PC-3 (cell line): ENCODE measurements at regions not wholly inside any gene's neighbourhood (a gene's known extent, or its start where the extent isn't known, plus 50 kb on each side); places are given as distances from the start of the nearest gene placed in this dataset.

Source experiments
- ATAC-seq: fragments of 200-7000 bp; cut with Tn5 transposase; 2 replicates; pipeline ENCODE4 v1.9.1; 2020; ENCODE audit warnings: mild to moderate bottlenecking, moderate library complexity
- BruUV-seq: library from RNA; stranded (reverse); fragments of 400-500 nt; replicated peaks from 2 replicates; lab custom pipeline; 2021; lab: Mats Ljungman, UMichigan
- CTCF ChIA-PET: fragments of 300-600 bp; sonication (Branson Sonifier 250); formaldehyde crosslinking; loops from one replicate; lab custom pipeline; 2022; ENCODE audit warnings: antibody characterized with exemption; lab: Charles Lee
- POLR2A ChIA-PET: fragments of 300-600 bp; sonication (Branson Sonifier 250); formaldehyde crosslinking; loops from one replicate; lab custom pipeline; 2022; ENCODE audit warnings: antibody characterized with exemption; ENCODE audit not compliant: unreplicated experiment; lab: Charles Lee
- DNase-seq: peaks from one replicate; pipeline ENCODE4 v3.0.0-alpha.2; 2015
- H2AFZ ChIP-seq: fragments of 300-600 bp; sonication (generic); 2 replicates; pipeline ENCODE4 v1.6.0; 2016; ENCODE audit warnings: antibody characterized with exemption, low read length
- H3F3A ChIP-seq: fragments of 300-600 bp; sonication (generic); one replicate; pipeline ENCODE4 v1.6.0; 2017; ENCODE audit warnings: antibody characterized with exemption, low read length, control low read depth, mild to moderate bottlenecking; ENCODE audit not compliant: unreplicated experiment
- H3K27ac ChIP-seq: fragments of 300-600 bp; sonication (generic); 2 replicates; pipeline ENCODE4 v1.5.1; 2016; ENCODE audit warnings: mild to moderate bottlenecking, low read length
- H3K27me3 ChIP-seq: fragments of 300-600 bp; sonication (generic); 2 replicates; pipeline ENCODE4 v1.6.1; 2016; ENCODE audit warnings: low read length, mixed read lengths
- H3K36me3 ChIP-seq: fragments of 300-600 bp; sonication (generic); 2 replicates; pipeline ENCODE4 v1.6.1; 2016; ENCODE audit warnings: low read depth, mixed run types, low read length, mixed read lengths
- H3K4me1 ChIP-seq: fragments of 300-600 bp; sonication (generic); 2 replicates; pipeline ENCODE4 v1.5.1; 2016; ENCODE audit warnings: low read length; ENCODE audit not compliant: insufficient read depth
- H3K4me2 ChIP-seq: fragments of 300-600 bp; sonication (generic); 2 replicates; pipeline ENCODE4 v1.6.0; 2016; ENCODE audit warnings: low read length
- H3K4me3 ChIP-seq: fragments of 300-600 bp; sonication (generic); 2 replicates; pipeline ENCODE4 v1.5.1; 2016; ENCODE audit warnings: mild to moderate bottlenecking, low read length, mixed read lengths
- H3K79me2 ChIP-seq: fragments of 300-600 bp; sonication (generic); 2 replicates; pipeline ENCODE4 v1.6.1; 2017; ENCODE audit warnings: low read length, mixed read lengths
- H3K9ac ChIP-seq: fragments of 300-600 bp; sonication (generic); 2 replicates; pipeline ENCODE4 v1.6.0; 2016; ENCODE audit warnings: mild to moderate bottlenecking, low read length
- H3K9me2 ChIP-seq: fragments of 300-600 bp; sonication (generic); replicated peaks from 2 replicates; pipeline ENCODE4 v1.6.1; 2016; ENCODE audit warnings: mixed run types, low read length, mixed read lengths
- H3K9me3 ChIP-seq: fragments of 300-600 bp; sonication (generic); 2 replicates; pipeline ENCODE4 v1.6.1; 2016; ENCODE audit warnings: low read length, mixed read lengths
- H4K20me1 ChIP-seq: fragments of 300-600 bp; sonication (generic); 2 replicates; pipeline ENCODE4 v1.6.1; 2016; ENCODE audit warnings: low read length, mixed read lengths
- CTCF ChIP-seq: fragments of 300-600 bp; sonication (generic); conservative IDR thresholded peaks from 2 replicates; pipeline ENCODE4 v1.5.1; 2017; ENCODE audit warnings: antibody characterized with exemption, low read depth, mild to moderate bottlenecking, low read length
- EZH2 ChIP-seq: fragments of 300-600 bp; sonication (generic); IDR thresholded peaks from one replicate; pipeline ENCODE4 v1.6.1; 2017; ENCODE audit warnings: antibody characterized with exemption, mild to moderate bottlenecking, low read length; ENCODE audit not compliant: unreplicated experiment
- EZH2phosphoT487 ChIP-seq: fragments of 300-600 bp; sonication (generic); IDR thresholded peaks from 2 replicates; pipeline ENCODE4 v1.6.1; 2018; ENCODE audit warnings: mild to moderate bottlenecking, antibody characterized with exemption, low read length, borderline replicate concordance
- intact Hi-C: fragments of 100-400 bp; cut with micrococcal nuclease; formaldehyde crosslinking; loops from 2 replicates; pipeline ENCODE4 v1.9.0; 2023

- no peaks in the 10 kb centered on the region for H3K36me3 ChIP-seq
- intact Hi-C loops = no loop called here
- H4K20me1 ChIP-seq = no peaks in the 10 kb centered on the region
- BruUV-seq = no TSS peak
- ChIA-PET POLR2A (no interaction called here), CTCF (no interaction called here)
- H3K4me3 ChIP-seq = no peak overlapping the region
- ATAC-seq (no peak), DNase-seq (no peak)
- H3K27me3 ChIP-seq = no peaks in the 10 kb centered on the region
- H3K9me3 ChIP-seq = no peaks in the 10 kb centered on the region
- no peak overlapping the region for H3K4me2 ChIP-seq
- no peak overlapping the region for H3K27ac ChIP-seq
- H2AFZ ChIP-seq = no peak overlapping the region
- H3K79me2 ChIP-seq = no peaks in the 10 kb centered on the region
- H3F3A ChIP-seq = no peaks in the 10 kb centered on the region
- H3K4me1 ChIP-seq = no peaks in the 10 kb centered on the region
- H3K9me2 ChIP-seq = no peaks in the 10 kb centered on the region
- H3K9ac ChIP-seq = no peak overlapping the region
- TF ChIP-seq CTCF (no peak), EZH2phosphoT487 (no peak)
These were observed 108.0 kb upstream of the PLPP4 start for GRCh38 chr10:120349069-120349468.

GRCh38 chr10:120355425-120355824, 101.6 kb upstream of the PLPP4 start:
- ChIA-PET POLR2A (no interaction called here), CTCF (no interaction called here)
- Histone ChIP-seq H4K20me1 (no peaks in the 10 kb centered on the region), H3K9me3 (no peaks in the 10 kb centered on the region), H3F3A (no peaks in the 10 kb centered on the region), H2AFZ (no peak overlapping the region), H3K36me3 (no peaks in the 10 kb centered on the region), H3K9me2 (no peaks in the 10 kb centered on the region), H3K4me3 (no peak overlapping the region), H3K9ac (no peak overlapping the region), H3K27ac (no peak overlapping the region), H3K79me2 (no peaks in the 10 kb centered on the region), H3K4me2 (no peak overlapping the region), H3K27me3 (no peaks in the 10 kb centered on the region), H3K4me1 (no peaks in the 10 kb centered on the region)
- intact Hi-C loops = no loop called here
- TF ChIP-seq EZH2phosphoT487 = no peak
- no peak for TF ChIP-seq EZH2
- TF ChIP-seq CTCF = no peak
- no peak for DNase-seq
- no peak for ATAC-seq
- BruUV-seq = no TSS peak

GRCh38 chr10:120360571-120360970, 96.5 kb upstream of the PLPP4 start:
- DNase-seq = no peak
- H3K4me1 ChIP-seq = no peaks in the 10 kb centered on the region
- no TSS peak for BruUV-seq
- no peaks in the 10 kb centered on the region for H4K20me1 ChIP-seq
- no peak overlapping the region for H3K4me3 ChIP-seq
- no peak overlapping the region for H3K4me2 ChIP-seq
- no peaks in the 10 kb centered on the region for H3F3A ChIP-seq
- H3K36me3 ChIP-seq = no peaks in the 10 kb centered on the region
- intact Hi-C loops = no loop called here
- H3K27me3 ChIP-seq = no peaks in the 10 kb centered on the region
- no peak for TF ChIP-seq CTCF
- H2AFZ ChIP-seq = no peak overlapping the region
- H3K27ac ChIP-seq = no peak overlapping the region
- H3K9ac ChIP-seq = no peak overlapping the region
- no peaks in the 10 kb centered on the region for H3K79me2 ChIP-seq
- no peaks in the 10 kb centered on the region for H3K9me2 ChIP-seq
- no peaks in the 10 kb centered on the region for H3K9me3 ChIP-seq
- POLR2A ChIA-PET = no interaction called here
- CTCF ChIA-PET = no interaction called here
- no peak for ATAC-seq
